ENCODE measurements at regions not wholly inside any gene's neighbourhood (a gene's known extent, or its start where the extent isn't known, plus 50 kb on each side); places are given as distances from the start of the nearest gene placed in this dataset.

DNA sequence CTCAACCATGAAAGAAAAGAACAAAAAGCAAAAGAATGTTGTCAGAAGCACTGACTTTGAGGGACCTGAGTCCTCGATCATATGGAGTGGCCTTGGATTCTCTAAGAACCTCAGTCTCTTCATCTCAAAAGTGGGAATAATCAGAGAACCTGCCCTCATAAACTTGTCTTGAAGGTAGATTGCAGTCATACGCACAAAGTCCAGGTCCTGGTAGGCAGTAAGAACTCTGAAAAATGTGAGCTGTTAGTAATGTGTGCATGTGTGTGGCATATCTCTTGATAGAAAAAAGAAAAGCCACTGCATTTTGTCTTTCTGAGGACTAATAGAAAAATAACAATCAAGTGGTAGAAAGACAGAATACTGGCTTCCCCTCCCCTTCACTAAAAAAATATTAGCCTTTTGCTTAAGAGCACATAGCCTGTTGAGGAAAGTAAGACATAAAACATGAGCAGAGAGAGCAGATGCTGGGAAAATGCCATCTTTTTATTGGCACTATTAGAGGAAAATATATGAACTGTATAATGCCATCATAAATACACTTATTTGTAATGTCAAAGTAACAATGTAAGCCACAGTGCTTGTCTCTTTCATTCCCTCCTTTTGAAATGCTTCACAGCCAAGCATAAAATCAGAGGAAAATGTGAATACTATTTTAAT is 205.1 kb upstream of the TBX3 start:
- ATAC-seq, result no peak
- TF ChIP-seq TCF4 (CRISPR knock-in tag; IDR thresholded peaks at IDR 0.05; ENCODE audit: borderline replicate concordance) (no peak), ZC3H10 (CRISPR knock-in tag; IDR thresholded peaks at IDR 0.05) (no peak), ZFP30 (CRISPR knock-in tag; IDR thresholded peaks at IDR 0.05) (no peak), ZNF70 (CRISPR knock-in tag; IDR thresholded peaks at IDR 0.05) (no peak), ZFP3 (CRISPR knock-in tag; IDR thresholded peaks at IDR 0.05) (no peak), ZNF565 (CRISPR knock-in tag; conservative IDR thresholded peaks at IDR 0.05; ENCODE audit: low read depth) (no peak), PPARA (CRISPR knock-in tag; IDR thresholded peaks at IDR 0.05; ENCODE audit: borderline replicate concordance) (no peak), CSDC2 (CRISPR knock-in tag; IDR thresholded peaks at IDR 0.05) (no peak), ESRRG (CRISPR knock-in tag; IDR thresholded peaks at IDR 0.05) (no peak), OSR1 (CRISPR knock-in tag; IDR thresholded peaks at IDR 0.05) (no peak), SNAI2 (CRISPR knock-in tag; IDR thresholded peaks at IDR 0.05) (no peak), RARB (CRISPR knock-in tag; IDR thresholded peaks at IDR 0.05) (no peak), BACH2 (CRISPR knock-in tag; IDR thresholded peaks at IDR 0.05; ENCODE audit: borderline replicate concordance) (no peak)
- TF ChIP-seq, protein P1, sequence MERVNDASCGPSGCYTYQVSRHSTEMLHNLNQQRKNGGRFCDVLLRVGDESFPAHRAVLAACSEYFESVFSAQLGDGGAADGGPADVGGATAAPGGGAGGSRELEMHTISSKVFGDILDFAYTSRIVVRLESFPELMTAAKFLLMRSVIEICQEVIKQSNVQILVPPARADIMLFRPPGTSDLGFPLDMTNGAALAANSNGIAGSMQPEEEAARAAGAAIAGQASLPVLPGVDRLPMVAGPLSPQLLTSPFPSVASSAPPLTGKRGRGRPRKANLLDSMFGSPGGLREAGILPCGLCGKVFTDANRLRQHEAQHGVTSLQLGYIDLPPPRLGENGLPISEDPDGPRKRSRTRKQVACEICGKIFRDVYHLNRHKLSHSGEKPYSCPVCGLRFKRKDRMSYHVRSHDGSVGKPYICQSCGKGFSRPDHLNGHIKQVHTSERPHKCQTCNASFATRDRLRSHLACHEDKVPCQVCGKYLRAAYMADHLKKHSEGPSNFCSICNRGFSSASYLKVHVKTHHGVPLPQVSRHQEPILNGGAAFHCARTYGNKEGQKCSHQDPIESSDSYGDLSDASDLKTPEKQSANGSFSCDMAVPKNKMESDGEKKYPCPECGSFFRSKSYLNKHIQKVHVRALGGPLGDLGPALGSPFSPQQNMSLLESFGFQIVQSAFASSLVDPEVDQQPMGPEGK (CRISPR knock-in tag; IDR thresholded peaks at IDR 0.05; ENCODE audit: borderline replicate concordance), result no peak
- TF ChIP-seq, protein P2, sequence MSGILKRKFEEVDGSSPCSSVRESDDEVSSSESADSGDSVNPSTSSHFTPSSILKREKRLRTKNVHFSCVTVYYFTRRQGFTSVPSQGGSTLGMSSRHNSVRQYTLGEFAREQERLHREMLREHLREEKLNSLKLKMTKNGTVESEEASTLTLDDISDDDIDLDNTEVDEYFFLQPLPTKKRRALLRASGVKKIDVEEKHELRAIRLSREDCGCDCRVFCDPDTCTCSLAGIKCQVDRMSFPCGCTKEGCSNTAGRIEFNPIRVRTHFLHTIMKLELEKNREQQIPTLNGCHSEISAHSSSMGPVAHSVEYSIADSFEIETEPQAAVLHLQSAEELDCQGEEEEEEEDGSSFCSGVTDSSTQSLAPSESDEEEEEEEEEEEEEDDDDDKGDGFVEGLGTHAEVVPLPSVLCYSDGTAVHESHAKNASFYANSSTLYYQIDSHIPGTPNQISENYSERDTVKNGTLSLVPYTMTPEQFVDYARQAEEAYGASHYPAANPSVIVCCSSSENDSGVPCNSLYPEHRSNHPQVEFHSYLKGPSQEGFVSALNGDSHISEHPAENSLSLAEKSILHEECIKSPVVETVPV (CRISPR knock-in tag; IDR thresholded peaks at IDR 0.05), result no peak

DNA sequence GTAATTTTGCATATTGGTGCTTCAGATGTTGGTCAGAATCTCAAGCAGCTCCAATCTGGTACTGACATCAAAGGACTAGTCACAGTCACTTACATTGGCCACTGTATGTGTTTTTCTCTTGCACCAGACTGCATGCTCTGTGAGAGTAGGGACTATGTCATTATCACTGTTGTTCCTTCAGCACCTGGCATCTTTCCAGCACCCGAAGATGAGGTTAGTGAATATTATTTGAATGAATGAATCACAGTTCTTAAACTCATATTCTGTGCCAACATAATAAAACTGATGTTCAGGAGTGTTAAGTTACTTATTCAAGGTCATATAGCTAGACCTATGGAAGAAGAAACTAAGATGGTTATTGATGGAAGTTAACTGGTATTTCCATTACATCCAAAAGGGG is 204.5 kb upstream of the TBX3 start:
- no peak for TF ChIP-seq ZC3H10 (CRISPR knock-in tag; IDR thresholded peaks at IDR 0.05)
- TF ChIP-seq GLIS3 (CRISPR knock-in tag; IDR thresholded peaks at IDR 0.05), result no peak
- no peak for TF ChIP-seq SNAI2 (CRISPR knock-in tag; IDR thresholded peaks at IDR 0.05)
- no peak for TF ChIP-seq TCF4 (CRISPR knock-in tag; IDR thresholded peaks at IDR 0.05; ENCODE audit: borderline replicate concordance)
- TF ChIP-seq ARNTL (CRISPR knock-in tag; IDR thresholded peaks at IDR 0.05; ENCODE audit: borderline replicate concordance, low read depth), result no peak
- no peak for TF ChIP-seq TOX (CRISPR knock-in tag; IDR thresholded peaks at IDR 0.05; ENCODE audit: borderline replicate concordance)
- TF ChIP-seq, protein P3, sequence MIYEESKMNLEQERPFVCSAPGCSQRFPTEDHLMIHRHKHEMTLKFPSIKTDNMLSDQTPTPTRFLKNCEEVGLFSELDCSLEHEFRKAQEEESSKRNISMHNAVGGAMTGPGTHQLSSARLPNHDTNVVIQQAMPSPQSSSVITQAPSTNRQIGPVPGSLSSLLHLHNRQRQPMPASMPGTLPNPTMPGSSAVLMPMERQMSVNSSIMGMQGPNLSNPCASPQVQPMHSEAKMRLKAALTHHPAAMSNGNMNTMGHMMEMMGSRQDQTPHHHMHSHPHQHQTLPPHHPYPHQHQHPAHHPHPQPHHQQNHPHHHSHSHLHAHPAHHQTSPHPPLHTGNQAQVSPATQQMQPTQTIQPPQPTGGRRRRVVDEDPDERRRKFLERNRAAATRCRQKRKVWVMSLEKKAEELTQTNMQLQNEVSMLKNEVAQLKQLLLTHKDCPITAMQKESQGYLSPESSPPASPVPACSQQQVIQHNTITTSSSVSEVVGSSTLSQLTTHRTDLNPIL (CRISPR knock-in tag; IDR thresholded peaks at IDR 0.05; ENCODE audit: low read depth), result no peak
- TF ChIP-seq OSR1 (CRISPR knock-in tag; IDR thresholded peaks at IDR 0.05), result no peak
- no peak for TF ChIP-seq ZNF8 (CRISPR knock-in tag; IDR thresholded peaks at IDR 0.05)
- no peak for TF ChIP-seq ISL1 (CRISPR knock-in tag; IDR thresholded peaks at IDR 0.05)
- TF ChIP-seq ESRRG (CRISPR knock-in tag; IDR thresholded peaks at IDR 0.05), result no peak
- no peak for TF ChIP-seq PPARA (CRISPR knock-in tag; IDR thresholded peaks at IDR 0.05; ENCODE audit: borderline replicate concordance)
- no peak for TF ChIP-seq CSDC2 (CRISPR knock-in tag; IDR thresholded peaks at IDR 0.05)
- no peak for TF ChIP-seq ZNF565 (CRISPR knock-in tag; conservative IDR thresholded peaks at IDR 0.05; ENCODE audit: low read depth)
- TF ChIP-seq RARB (CRISPR knock-in tag; IDR thresholded peaks at IDR 0.05), result no peak
- TF ChIP-seq ZFP3 (CRISPR knock-in tag; IDR thresholded peaks at IDR 0.05), result no peak
- TF ChIP-seq, protein P4, sequence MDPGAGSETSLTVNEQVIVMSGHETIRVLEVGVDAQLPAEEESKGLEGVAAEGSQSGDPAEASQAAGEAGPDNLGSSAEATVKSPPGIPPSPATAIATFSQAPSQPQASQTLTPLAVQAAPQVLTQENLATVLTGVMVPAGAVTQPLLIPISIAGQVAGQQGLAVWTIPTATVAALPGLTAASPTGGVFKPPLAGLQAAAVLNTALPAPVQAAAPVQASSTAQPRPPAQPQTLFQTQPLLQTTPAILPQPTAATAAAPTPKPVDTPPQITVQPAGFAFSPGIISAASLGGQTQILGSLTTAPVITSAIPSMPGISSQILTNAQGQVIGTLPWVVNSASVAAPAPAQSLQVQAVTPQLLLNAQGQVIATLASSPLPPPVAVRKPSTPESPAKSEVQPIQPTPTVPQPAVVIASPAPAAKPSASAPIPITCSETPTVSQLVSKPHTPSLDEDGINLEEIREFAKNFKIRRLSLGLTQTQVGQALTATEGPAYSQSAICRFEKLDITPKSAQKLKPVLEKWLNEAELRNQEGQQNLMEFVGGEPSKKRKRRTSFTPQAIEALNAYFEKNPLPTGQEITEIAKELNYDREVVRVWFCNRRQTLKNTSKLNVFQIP (CRISPR knock-in tag; IDR thresholded peaks at IDR 0.05; ENCODE audit: borderline replicate concordance, low read depth), result no peak
- no peak for TF ChIP-seq ZNF70 (CRISPR knock-in tag; IDR thresholded peaks at IDR 0.05)
- no peak for ATAC-seq

DNA sequence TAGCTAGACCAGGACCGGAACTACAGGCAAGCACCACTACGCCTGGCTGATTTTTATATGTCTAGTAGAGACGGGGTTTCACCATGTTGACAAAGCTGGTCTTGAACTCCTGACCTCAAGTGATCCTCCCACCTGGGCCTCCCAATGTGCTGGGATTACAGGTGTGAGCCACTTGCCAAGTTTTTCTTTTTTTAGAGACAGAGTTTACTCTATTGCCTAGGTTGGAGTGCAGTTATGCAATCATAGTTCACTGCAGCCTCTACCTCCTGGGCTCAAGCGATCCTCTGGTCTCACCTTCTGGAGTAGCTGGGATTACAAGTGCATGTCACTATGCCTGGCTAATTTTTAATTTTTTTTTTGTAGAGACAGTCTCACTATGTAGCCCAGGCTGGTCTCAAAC is 201.5 kb upstream of the TBX3 start:
- TF ChIP-seq, protein P1 (CRISPR knock-in tag; IDR thresholded peaks at IDR 0.05; ENCODE audit: borderline replicate concordance), result no peak
- TF ChIP-seq ZFP3 (CRISPR knock-in tag; IDR thresholded peaks at IDR 0.05) (no peak), ZNF565 (CRISPR knock-in tag; conservative IDR thresholded peaks at IDR 0.05; ENCODE audit: low read depth) (no peak), ARNTL (CRISPR knock-in tag; IDR thresholded peaks at IDR 0.05; ENCODE audit: borderline replicate concordance, low read depth) (no peak), CSDC2 (CRISPR knock-in tag; IDR thresholded peaks at IDR 0.05) (no peak), GLIS3 (CRISPR knock-in tag; IDR thresholded peaks at IDR 0.05) (no peak), OSR1 (CRISPR knock-in tag; IDR thresholded peaks at IDR 0.05) (no peak), ZNF8 (CRISPR knock-in tag; IDR thresholded peaks at IDR 0.05) (no peak), SNAI2 (CRISPR knock-in tag; IDR thresholded peaks at IDR 0.05) (no peak), BACH2 (CRISPR knock-in tag; IDR thresholded peaks at IDR 0.05; ENCODE audit: borderline replicate concordance) (no peak), ZFP30 (CRISPR knock-in tag; IDR thresholded peaks at IDR 0.05) (no peak), TOX (CRISPR knock-in tag; IDR thresholded peaks at IDR 0.05; ENCODE audit: borderline replicate concordance) (no peak), ISL1 (CRISPR knock-in tag; IDR thresholded peaks at IDR 0.05) (no peak), ESRRG (CRISPR knock-in tag; IDR thresholded peaks at IDR 0.05) (no peak)
- TF ChIP-seq, protein P3 (CRISPR knock-in tag; IDR thresholded peaks at IDR 0.05; ENCODE audit: low read depth), result no peak
- no peak for ATAC-seq
